Posterior vena cava (tissue), 2 donors: ENCODE measurements at regions not wholly inside any gene's neighbourhood (a gene's known extent, or its start where the extent isn't known, plus 50 kb on each side); places are given as distances from the start of the nearest gene placed in this dataset.

Experiments
- DNase-seq: peaks from one replicate; pipeline ENCODE4 v3.0.0-alpha.2; 2020; ENCODE audit warnings: low spot score
- intact Hi-C, 2 donors: fragments of 100-400 bp; cut with DNase I; formaldehyde crosslinking; loops; one replicate each; pipeline versions ENCODE4 v1.14.1 to v1.14.2; 2022 to 2023
- donor health status: DM: yes; HTN: yes; CAD: no.
- donor health status: DM: yes; HTN: yes; CAD: no.

DNA sequence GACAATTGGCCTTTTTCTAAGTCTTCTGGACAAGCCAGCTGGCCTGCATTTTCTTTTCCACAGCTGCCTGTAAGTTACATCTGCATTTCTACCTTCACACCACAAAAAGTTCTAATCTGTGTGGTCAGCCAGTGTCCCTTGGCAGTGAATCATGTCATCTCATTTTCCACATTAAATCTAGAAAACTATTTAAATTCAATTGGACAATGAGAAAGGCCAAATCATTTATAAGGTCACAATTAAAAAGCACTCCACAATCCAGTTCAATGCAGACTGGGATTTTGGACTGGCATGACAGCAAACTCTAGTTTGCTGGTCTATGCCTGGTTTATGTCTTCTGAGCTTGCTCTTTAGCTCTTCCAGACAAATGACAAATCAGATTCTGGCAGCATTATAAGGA lies 494.2 kb upstream of the SPHKAP start:
- no peak for DNase-seq
- intact Hi-C loops, result no loop called here

DNA sequence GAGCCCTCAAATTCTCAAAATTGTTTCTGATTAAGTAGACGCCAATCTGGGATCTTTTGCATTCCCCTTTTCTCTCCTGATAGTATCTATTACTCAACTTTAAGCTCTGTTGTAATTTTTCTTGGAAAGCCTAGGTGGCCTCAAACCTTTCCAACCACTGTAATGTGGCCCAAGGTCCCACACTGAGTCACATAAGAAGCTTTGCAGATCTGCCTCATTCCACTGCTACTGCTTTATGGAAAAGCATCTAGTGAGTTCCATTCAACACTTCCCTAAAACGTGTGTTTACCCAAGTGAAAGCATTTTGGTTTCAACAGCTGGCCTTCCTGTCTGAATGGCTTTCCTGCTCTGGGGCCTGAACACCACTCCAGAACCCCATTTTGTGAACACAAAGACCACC lies 493.6 kb upstream of the SPHKAP start:
- DNase-seq, result no peak
- intact Hi-C loops, result no loop called here

- no peak for DNase-seq
- intact Hi-C loops, result no loop called here
Observed at GRCh38 chr2:228673876-228674554, 492.5 kb upstream of the SPHKAP start.

DNA sequence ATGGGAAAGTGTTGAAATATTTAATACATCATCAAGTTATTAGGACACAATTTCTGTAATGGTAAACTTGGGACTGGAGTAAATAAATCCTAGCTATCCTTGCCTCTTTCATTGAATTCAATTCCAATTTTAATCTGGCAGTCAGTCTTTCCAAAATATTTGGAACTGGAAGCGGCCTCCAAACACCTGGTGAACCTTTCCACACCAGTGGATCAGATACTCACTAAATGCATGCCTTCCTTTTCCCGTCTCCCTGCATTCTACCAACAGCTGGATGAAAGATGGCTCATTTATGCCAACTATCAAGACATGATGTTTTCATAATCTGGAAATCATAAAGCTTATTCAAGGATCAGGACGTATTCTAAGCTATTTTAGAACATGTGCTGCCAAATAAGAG lies 488.2 kb upstream of the SPHKAP start:
- intact Hi-C loops, result loop anchor here in 1 of 2 donors (2.0 kb wide), 1 partner anchor 47 kb away; no protein-coding TSS in a partner anchor
- no peak for DNase-seq

GRCh38 chr2:228665232-228665631 lies 483.7 kb upstream of the SPHKAP start:
- intact Hi-C loops, result no loop called here

GRCh38 chr2:228658998-228659397 lies 477.5 kb upstream of the SPHKAP start:
- DNase-seq, result no peak

More at GRCh38 chr2:228665232-228665631, 483.7 kb upstream of the SPHKAP start:
- DNase-seq, result no peak

DNA sequence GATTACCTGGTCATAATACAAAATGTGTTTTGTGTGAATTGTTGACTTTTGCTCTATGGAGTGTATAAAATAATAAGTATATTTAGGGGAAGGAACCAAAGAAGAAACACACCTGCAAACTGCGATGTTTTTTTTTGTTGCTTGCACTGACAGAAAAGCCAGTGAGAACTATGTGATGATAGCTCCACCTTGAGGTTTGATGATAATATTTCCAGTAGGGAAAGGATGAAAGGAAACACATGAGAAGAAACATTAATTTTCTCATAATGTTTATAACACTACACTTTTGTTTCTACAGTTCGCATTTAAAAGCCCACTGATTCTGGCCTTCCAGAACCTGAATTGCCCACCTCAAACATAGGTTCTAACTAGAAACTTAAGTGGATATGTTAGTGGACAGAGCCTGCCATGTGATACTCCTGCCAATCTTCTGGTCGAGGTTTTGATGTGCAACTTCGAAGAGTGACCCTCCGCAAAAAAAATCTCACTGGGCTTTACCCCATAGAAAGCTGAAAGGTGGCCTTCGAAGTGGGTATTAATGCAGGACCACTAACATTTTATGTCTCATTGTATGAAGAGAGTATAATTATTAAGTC lies 476.4 kb upstream of the SPHKAP start:
- no peak for DNase-seq
- intact Hi-C loops, result no loop called here

More at GRCh38 chr2:228658998-228659397, 477.5 kb upstream of the SPHKAP start:
- intact Hi-C loops, result no loop called here

GRCh38 chr2:228655331-228655730 lies 473.8 kb upstream of the SPHKAP start:
- DNase-seq, result no peak
- intact Hi-C loops, result no loop called here

GRCh38 chr2:228654707-228655106 lies 473.2 kb upstream of the SPHKAP start:
- intact Hi-C loops, result no loop called here

DNA sequence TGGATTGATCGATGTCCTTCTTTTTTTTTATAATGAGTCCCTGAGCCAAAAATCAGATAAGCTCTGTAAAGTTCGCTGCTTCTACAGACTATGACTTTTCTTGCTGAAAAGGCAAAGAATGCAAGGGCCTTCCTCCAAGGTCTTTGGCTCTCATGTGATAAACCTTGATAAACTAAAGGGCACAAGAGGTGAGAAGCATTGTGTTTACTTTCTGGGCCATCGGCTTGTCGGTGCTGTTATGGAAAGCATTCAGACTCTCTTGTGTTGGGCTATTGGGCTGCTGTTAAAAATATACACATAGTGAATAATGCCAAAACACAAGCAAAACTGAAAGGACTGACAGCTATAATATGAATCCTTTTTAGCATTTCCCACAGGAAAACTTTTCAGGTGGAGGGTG lies 472.4 kb upstream of the SPHKAP start:
- intact Hi-C loops, result no loop called here
- DNase-seq, result no peak

More at GRCh38 chr2:228654707-228655106, 473.2 kb upstream of the SPHKAP start:
- DNase-seq, result no peak

GRCh38 chr2:228652366-228652765 lies 470.9 kb upstream of the SPHKAP start:
- intact Hi-C loops, result no loop called here
- no peak for DNase-seq

- DNase-seq, result no peak
- intact Hi-C loops, result no loop called here
Observed at GRCh38 chr2:228649876-228650275, 468.4 kb upstream of the SPHKAP start.

DNA sequence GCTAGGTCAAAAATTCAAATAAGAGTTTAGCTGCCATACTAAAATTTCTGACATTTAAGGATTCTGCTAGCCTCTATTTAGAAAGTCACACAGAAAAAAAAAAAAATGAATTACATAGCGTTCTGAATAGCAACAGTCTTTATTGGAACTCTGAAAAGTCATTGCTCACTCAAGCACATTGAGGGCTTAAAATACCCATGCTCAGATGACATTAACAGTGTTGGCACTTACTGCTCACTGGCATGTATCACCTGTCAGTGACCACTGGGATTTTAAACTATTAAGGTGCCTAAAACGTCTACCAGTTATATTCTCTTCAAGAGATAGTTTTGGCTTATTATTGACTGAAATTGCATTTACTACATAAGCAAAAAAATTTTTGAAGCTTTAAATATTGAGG lies 468.0 kb upstream of the SPHKAP start:
- intact Hi-C loops, result no loop called here
- DNase-seq, result no peak

DNA sequence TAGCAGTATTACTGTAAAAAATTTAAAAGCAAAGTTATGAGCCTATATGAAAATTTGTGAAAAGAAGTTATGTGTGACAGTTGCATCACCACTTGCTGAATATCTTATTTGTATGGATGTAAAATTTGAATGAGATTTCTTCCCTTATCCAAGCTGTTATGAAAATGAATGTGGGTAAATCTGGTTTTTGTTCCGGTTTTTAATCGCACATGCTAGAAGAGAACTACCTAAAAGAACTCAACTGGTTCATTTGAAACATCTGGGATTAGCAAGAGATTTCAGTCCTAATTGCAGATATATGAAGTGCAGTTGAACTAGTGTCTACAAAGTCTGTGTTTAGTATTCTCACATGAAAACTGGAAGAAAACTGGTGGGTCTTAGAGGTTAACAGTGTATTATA lies 467.1 kb upstream of the SPHKAP start:
- intact Hi-C loops, result no loop called here
- DNase-seq, result no peak

DNA sequence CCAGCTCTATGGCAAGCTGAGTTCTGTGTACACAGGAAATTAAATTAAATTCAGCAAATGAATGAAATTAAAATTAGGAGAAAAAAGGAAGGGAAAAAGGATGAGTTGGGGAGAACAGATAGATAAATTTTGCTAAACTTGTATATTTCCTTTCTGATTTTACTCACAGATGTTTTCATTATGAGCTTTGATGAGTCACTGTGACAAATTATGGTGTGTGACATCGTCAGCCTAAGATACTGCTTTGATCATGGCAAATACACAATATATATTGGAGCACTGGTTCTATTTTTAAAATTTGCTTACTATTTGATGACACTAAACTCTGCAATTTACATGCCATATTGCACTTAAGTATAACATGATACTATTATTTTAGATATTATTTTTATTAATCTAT lies 464.6 kb upstream of the SPHKAP start:
- DNase-seq, result no peak
- intact Hi-C loops, result no loop called here

GRCh38 chr2:228644199-228644598 lies 462.7 kb upstream of the SPHKAP start:
- intact Hi-C loops, result no loop called here
- DNase-seq, result no peak

- no peak for DNase-seq
- intact Hi-C loops, result no loop called here
Observed at GRCh38 chr2:228642861-228643260, 461.4 kb upstream of the SPHKAP start.

DNA sequence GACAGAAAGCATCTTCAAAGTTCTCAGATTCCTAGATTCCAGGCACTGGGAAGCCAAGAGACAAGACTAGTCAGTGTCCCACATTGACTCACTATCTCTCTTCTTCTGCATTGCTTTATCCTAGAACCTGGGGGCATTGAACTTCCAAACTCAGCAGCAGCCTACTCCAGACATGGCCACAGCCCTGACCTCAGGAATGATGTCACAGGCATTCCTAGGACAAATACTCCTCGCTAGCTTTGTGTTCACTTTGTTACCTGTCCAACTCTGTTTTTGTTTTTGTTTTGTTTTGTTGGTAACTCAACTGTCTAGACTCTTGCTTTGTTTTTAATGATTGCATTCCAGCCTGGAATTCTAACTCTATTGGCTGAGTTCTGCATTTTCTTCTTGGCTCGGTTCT lies 449.3 kb upstream of the SPHKAP start:
- intact Hi-C loops, result no loop called here
- no peak for DNase-seq

DNA sequence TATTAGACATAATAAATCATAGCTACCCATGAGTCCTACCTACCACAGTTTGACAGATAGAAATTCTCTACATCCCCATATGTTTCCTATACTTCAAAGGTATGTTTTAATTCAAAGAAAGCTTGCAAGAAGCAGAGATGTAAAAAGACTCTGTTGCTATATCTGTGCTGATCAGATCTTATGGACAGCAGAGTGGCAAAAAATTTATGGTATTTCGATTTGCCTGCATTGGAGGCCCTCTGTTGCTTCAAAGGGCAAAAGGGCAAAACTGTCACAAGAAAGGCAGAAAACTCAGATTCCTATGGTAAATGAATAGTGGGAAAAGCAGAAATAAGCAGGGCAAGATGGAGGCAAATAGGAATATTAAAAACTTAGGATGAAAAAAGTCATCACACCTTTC lies 447.8 kb upstream of the SPHKAP start:
- DNase-seq, result no peak
- intact Hi-C loops, result loop anchor here in 1 of 2 donors (5.0 kb wide), 1 partner anchor 992 kb away; no protein-coding TSS in a partner anchor

GRCh38 chr2:228628682-228629081 lies 447.2 kb upstream of the SPHKAP start:
- DNase-seq, result no peak
- intact Hi-C loops, result loop anchor here in 1 of 2 donors (5.0 kb wide), 1 partner anchor 991 kb away; no protein-coding TSS in a partner anchor

DNA sequence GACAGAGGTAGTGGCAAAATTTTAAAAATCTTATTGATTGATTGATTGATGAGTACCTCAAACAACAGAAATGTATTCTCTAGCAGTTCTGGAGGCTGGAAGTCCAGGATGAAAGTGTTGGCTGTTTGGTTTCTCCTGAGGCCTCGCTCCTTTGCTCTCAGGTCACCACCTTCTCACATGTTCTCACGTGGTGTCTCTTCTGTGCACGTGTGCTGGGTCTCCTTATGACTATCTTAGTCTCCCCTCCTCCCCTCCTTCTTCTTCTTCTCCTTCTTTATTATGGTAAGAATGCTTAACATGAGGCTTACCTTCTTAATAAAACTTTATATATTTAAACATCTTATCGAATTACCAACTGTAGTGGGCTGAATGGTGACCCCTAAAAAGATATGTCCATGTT lies 446.0 kb upstream of the SPHKAP start:
- intact Hi-C loops, result loop anchor here in 1 of 2 donors (5.0 kb wide), 1 partner anchor 990 kb away; no protein-coding TSS in a partner anchor
- DNase-seq, result no peak
